ENCODE measurements at regions not wholly inside any gene's neighbourhood (a gene's known extent, or its start where the extent isn't known, plus 50 kb on each side); places are given as distances from the start of the nearest gene placed in this dataset.

DNA sequence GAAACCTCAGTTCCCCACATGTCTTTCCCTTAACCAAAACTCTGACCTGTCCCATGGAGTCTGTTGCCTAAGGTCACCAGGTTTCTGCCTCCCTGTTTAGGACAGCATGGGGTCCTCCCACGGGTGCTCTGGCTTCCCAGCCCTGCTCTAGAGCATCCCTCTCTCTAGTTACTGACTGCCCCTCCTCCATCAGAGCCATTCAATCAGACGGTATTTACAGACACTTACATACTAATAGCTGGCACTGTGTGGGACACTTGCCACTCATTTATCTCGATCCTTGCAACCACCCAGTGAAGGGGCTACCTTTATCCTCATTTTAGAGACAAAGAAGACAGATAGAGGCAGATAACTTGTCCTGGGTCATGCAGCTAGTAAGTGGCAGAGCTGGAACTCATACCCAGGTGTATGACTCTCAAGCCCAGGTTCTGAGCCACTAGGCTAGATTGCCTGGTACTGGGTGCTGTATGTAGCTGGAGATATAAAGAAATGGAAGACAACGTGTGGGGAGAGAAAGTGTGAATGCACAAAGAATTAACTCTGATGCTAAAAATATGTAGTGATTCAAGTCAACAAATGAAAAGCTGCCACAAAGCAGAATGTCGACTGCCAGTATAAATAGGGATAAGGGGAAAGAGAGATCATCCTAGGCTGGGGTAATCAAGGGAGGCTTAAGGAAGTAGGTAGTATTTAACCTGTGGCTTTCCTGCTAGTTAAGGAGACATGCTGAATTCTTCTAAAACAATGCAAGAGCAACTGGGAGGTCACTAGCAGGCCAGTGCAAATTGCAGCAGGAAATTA is 52.5 kb upstream of the PDE8B start:
- H3K27ac ChIP-seq (ENCODE audit: low read length, poor library complexity, severe bottlenecking), result no peak overlapping the region
- no peak overlapping the region for H2BK12ac ChIP-seq (ENCODE audit: low read length in 2 of 2)
- H4K8ac ChIP-seq (ENCODE audit: low read length), result no peak overlapping the region
- H3K4me1 ChIP-seq (ENCODE audit: control insufficient read depth, insufficient read depth, low read depth, low read length), result no peaks in the 10 kb centered on the region
- no peak overlapping the region for H2BK120ac ChIP-seq (ENCODE audit: low read depth, low read length)
- no peak overlapping the region for H3K14ac ChIP-seq (ENCODE audit: low read length in 2 of 2)
- no peak overlapping the region for H2BK15ac ChIP-seq (ENCODE audit: low read depth, poor library complexity, severe bottlenecking)
- H3K36me3 ChIP-seq (ENCODE audit: control insufficient read depth in 1 of 2, insufficient read depth in 2 of 2, low read depth in 1 of 2, low read length in 2 of 2), result no peaks in the 10 kb centered on the region
- H3K4me2 ChIP-seq (ENCODE audit: low read length, poor library complexity, severe bottlenecking), result no peak overlapping the region
- no peaks in the 10 kb centered on the region for H3K9me3 ChIP-seq (ENCODE audit: control insufficient read depth, low read length)
- no peaks in the 10 kb centered on the region for H3K79me1 ChIP-seq (replicated peaks; ENCODE audit: low read length, poor library complexity, severe bottlenecking)
- no peak overlapping the region for H2AFZ ChIP-seq (ENCODE audit: low read depth, low read length)
- H2BK5ac ChIP-seq (ENCODE audit: low read depth, low read length, poor library complexity, severe bottlenecking), result no peak overlapping the region
- H3K27me3 ChIP-seq (ENCODE audit: control insufficient read depth in 1 of 2, insufficient read depth in 1 of 2, low read length in 2 of 2), result peaks cover 0 to 7% of the 10 kb centered on the region in 2 experiments
- H3K23ac ChIP-seq (ENCODE audit: low read length in 2 of 2), result no peak overlapping the region
- no peak for DNase-seq
- H3K4me3 ChIP-seq (ENCODE audit: insufficient read depth in 1 of 2, low read depth in 1 of 2, low read length in 2 of 2), result no peak overlapping the region
- no peak overlapping the region for H3K9ac ChIP-seq (ENCODE audit: low read length)
- no peak overlapping the region for H3K18ac ChIP-seq (ENCODE audit: low read depth in 1 of 2, low read length in 2 of 2)
- no peak overlapping the region for H3K4ac ChIP-seq (ENCODE audit: low read depth in 1 of 2, low read length in 2 of 2)
- no peak overlapping the region for H4K91ac ChIP-seq (ENCODE audit: low read length)
- H2AK5ac ChIP-seq (ENCODE audit: low read length, severe bottlenecking), result no peak overlapping the region
- WGBS, result 75% methylated on average over 5 of the region's 5 CpGs

DNA sequence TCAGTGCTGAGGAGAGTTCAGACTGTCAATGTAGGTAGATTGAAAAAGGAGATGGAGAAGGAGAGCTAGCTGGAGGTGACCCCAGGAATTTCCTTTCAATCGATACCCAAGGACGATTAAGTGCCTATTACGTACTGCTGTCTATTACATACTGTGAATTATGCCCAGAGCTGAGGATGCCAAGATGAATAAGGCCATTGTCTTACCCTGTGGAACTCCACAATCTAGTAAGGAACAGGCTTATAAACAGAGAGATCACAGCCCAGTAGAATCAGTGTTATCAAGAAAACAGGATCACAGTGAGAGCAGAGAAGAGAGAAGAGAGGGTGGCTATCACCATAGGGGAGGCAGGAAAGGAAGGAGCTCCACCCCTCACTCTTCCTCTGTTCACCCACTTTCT is 54.1 kb upstream of the PDE8B start:
- Histone ChIP-seq H2AK5ac (ENCODE audit: low read length, severe bottlenecking) (no peak overlapping the region), H3K23ac (ENCODE audit: low read length in 2 of 2) (no peak overlapping the region), H3K27ac (ENCODE audit: low read length, poor library complexity, severe bottlenecking) (no peak overlapping the region), H3K4me2 (ENCODE audit: low read length, poor library complexity, severe bottlenecking) (no peak overlapping the region), H3K14ac (ENCODE audit: low read length in 2 of 2) (no peak overlapping the region), H3K18ac (ENCODE audit: low read depth in 1 of 2, low read length in 2 of 2) (no peak overlapping the region), H4K91ac (ENCODE audit: low read length) (no peak overlapping the region), H2BK5ac (ENCODE audit: low read depth, low read length, poor library complexity, severe bottlenecking) (no peak overlapping the region), H3K4me1 (ENCODE audit: control insufficient read depth, insufficient read depth, low read depth, low read length) (no peaks in the 10 kb centered on the region), H3K9ac (ENCODE audit: low read length) (no peak overlapping the region), H3K9me3 (ENCODE audit: control insufficient read depth, low read length) (no peaks in the 10 kb centered on the region), H3K27me3 (ENCODE audit: control insufficient read depth in 1 of 2, insufficient read depth in 1 of 2, low read length in 2 of 2) (peaks cover 0 to 7% of the 10 kb centered on the region in 2 experiments), H3K36me3 (ENCODE audit: control insufficient read depth in 1 of 2, insufficient read depth in 2 of 2, low read depth in 1 of 2, low read length in 2 of 2) (no peaks in the 10 kb centered on the region), H3K4ac (ENCODE audit: low read depth in 1 of 2, low read length in 2 of 2) (no peak overlapping the region), H3K4me3 (ENCODE audit: insufficient read depth in 1 of 2, low read depth in 1 of 2, low read length in 2 of 2) (no peak overlapping the region), H2BK12ac (ENCODE audit: low read length in 2 of 2) (no peak overlapping the region), H2BK120ac (ENCODE audit: low read depth, low read length) (no peak overlapping the region), H2BK15ac (ENCODE audit: low read depth, poor library complexity, severe bottlenecking) (no peak overlapping the region), H2AFZ (ENCODE audit: low read depth, low read length) (no peak overlapping the region), H4K8ac (ENCODE audit: low read length) (no peak overlapping the region), H3K79me1 (replicated peaks; ENCODE audit: low read length, poor library complexity, severe bottlenecking) (no peaks in the 10 kb centered on the region)
- DNase-seq, result no peak
- 100% methylated on average over 3 of the region's 3 CpGs for WGBS

DNA sequence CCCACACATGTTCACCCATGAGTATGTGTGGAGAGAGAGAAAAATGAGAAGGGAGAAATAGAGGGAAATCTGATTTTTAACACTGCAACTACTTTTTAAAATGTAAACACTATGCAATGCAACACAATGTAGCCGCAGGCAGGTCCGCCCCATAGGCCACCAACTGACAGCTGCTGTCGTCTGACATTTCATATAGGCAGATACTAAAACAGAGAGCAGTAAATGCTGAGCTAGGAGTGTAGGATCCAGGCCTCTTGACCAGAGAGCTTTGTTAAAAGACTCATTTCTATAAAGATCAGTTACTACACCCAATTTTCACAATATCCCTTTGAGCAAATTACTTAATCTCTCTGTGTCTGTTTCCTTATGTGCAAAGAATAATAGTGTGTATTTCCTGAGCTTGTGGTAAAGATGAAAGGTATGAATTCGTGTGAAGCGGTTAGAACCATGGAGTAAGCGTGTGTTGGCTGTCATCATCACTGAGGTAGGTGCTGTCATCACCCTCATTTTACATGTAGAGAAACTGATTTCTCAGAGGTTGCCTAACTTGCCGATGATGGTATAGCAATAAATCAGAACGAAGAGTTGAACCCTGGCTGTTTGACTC is 55.2 kb upstream of the PDE8B start:
- DNase-seq, result no peak
- H3K9ac ChIP-seq (ENCODE audit: low read length), result no peak overlapping the region
- no peaks in the 10 kb centered on the region for H3K4me1 ChIP-seq (ENCODE audit: control insufficient read depth, insufficient read depth, low read depth, low read length)
- H3K23ac ChIP-seq (ENCODE audit: low read length in 2 of 2), result no peak overlapping the region
- no peak overlapping the region for H2AK5ac ChIP-seq (ENCODE audit: low read length, severe bottlenecking)
- peaks cover 0 to 7% of the 10 kb centered on the region in 2 experiments for H3K27me3 ChIP-seq (ENCODE audit: control insufficient read depth in 1 of 2, insufficient read depth in 1 of 2, low read length in 2 of 2)
- no peak overlapping the region for H3K27ac ChIP-seq (ENCODE audit: low read length, poor library complexity, severe bottlenecking)
- no peak overlapping the region for H3K18ac ChIP-seq (ENCODE audit: low read depth in 1 of 2, low read length in 2 of 2)
- H2BK12ac ChIP-seq (ENCODE audit: low read length in 2 of 2), result no peak overlapping the region
- no peaks in the 10 kb centered on the region for H3K79me1 ChIP-seq (replicated peaks; ENCODE audit: low read length, poor library complexity, severe bottlenecking)
- H3K36me3 ChIP-seq (ENCODE audit: control insufficient read depth in 1 of 2, insufficient read depth in 2 of 2, low read depth in 1 of 2, low read length in 2 of 2), result no peaks in the 10 kb centered on the region
- H2BK15ac ChIP-seq (ENCODE audit: low read depth, poor library complexity, severe bottlenecking), result no peak overlapping the region
- no peak overlapping the region for H2BK120ac ChIP-seq (ENCODE audit: low read depth, low read length)
- H3K4me3 ChIP-seq (ENCODE audit: insufficient read depth in 1 of 2, low read depth in 1 of 2, low read length in 2 of 2), result no peak overlapping the region
- H3K14ac ChIP-seq (ENCODE audit: low read length in 2 of 2), result no peak overlapping the region
- no peak overlapping the region for H3K4me2 ChIP-seq (ENCODE audit: low read length, poor library complexity, severe bottlenecking)
- H2BK5ac ChIP-seq (ENCODE audit: low read depth, low read length, poor library complexity, severe bottlenecking), result no peak overlapping the region
- 94% methylated on average over 7 of the region's 8 CpGs for WGBS
- no peak overlapping the region for H4K8ac ChIP-seq (ENCODE audit: low read length)
- no peak overlapping the region for H4K91ac ChIP-seq (ENCODE audit: low read length)
- no peak overlapping the region for H2AFZ ChIP-seq (ENCODE audit: low read depth, low read length)
- H3K9me3 ChIP-seq (ENCODE audit: control insufficient read depth, low read length), result no peaks in the 10 kb centered on the region
- H3K4ac ChIP-seq (ENCODE audit: low read depth in 1 of 2, low read length in 2 of 2), result no peak overlapping the region

DNA sequence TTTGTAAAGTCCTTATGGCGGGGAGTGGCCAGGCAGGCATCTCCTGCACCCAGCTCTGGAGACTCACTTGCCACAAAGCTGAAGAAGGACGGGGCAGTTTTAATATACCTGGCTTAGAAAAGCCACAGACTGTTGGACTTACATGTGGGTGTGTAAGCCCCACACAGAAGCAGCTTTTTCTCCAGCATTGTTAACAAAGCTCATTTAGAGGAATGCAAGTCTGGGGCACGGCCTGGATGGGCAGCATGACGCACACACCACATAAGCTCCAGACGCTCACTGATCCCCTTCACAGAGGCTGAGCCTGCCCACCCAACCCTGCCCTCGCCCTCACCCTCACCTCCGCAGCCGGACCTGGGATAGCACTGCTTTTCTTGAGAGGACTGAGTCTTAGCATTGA is 58.0 kb upstream of the PDE8B start:
- Histone ChIP-seq H4K91ac (ENCODE audit: low read length) (no peak overlapping the region), H3K27me3 (ENCODE audit: control insufficient read depth in 1 of 2, insufficient read depth in 1 of 2, low read length in 2 of 2) (no peaks in the 10 kb centered on the region), H2AK5ac (ENCODE audit: low read length, severe bottlenecking) (no peak overlapping the region), H3K9ac (ENCODE audit: low read length) (no peak overlapping the region), H3K14ac (ENCODE audit: low read length in 2 of 2) (no peak overlapping the region), H3K4ac (ENCODE audit: low read depth in 1 of 2, low read length in 2 of 2) (no peak overlapping the region), H2BK5ac (ENCODE audit: low read depth, low read length, poor library complexity, severe bottlenecking) (no peak overlapping the region), H3K9me3 (ENCODE audit: control insufficient read depth, low read length) (no peaks in the 10 kb centered on the region), H2BK12ac (ENCODE audit: low read length in 2 of 2) (no peak overlapping the region), H3K27ac (ENCODE audit: low read length, poor library complexity, severe bottlenecking) (no peak overlapping the region), H3K4me3 (ENCODE audit: insufficient read depth in 1 of 2, low read depth in 1 of 2, low read length in 2 of 2) (no peak overlapping the region), H3K18ac (ENCODE audit: low read depth in 1 of 2, low read length in 2 of 2) (no peak overlapping the region), H2AFZ (ENCODE audit: low read depth, low read length) (no peak overlapping the region), H3K4me1 (ENCODE audit: control insufficient read depth, insufficient read depth, low read depth, low read length) (no peaks in the 10 kb centered on the region), H3K79me1 (replicated peaks; ENCODE audit: low read length, poor library complexity, severe bottlenecking) (no peaks in the 10 kb centered on the region), H2BK15ac (ENCODE audit: low read depth, poor library complexity, severe bottlenecking) (no peak overlapping the region), H3K36me3 (ENCODE audit: control insufficient read depth in 1 of 2, insufficient read depth in 2 of 2, low read depth in 1 of 2, low read length in 2 of 2) (no peaks in the 10 kb centered on the region), H3K4me2 (ENCODE audit: low read length, poor library complexity, severe bottlenecking) (no peak overlapping the region), H2BK120ac (ENCODE audit: low read depth, low read length) (no peak overlapping the region), H4K8ac (ENCODE audit: low read length) (no peak overlapping the region), H3K23ac (ENCODE audit: low read length in 2 of 2) (no peak overlapping the region)
- DNase-seq, result no peak
- 89% methylated on average over 5 of the region's 8 CpGs for WGBS

All from mesenchymal stem cell (in vitro differentiated cells and primary cell).